Gastrocnemius medialis (tissue), 4 donors: ENCODE measurements at regions not wholly inside any gene's neighbourhood (a gene's known extent, or its start where the extent isn't known, plus 50 kb on each side); places are given as distances from the start of the nearest gene placed in this dataset.

ENCODE experiments used
- POLR2A ChIP-seq, 2 donors: fragments of 450-650 bp; IDR thresholded peaks; one replicate each; pipeline ENCODE4 v1.6.1; 2017; ENCODE audit warnings: antibody characterized with exemption in 2 of 2, mild to moderate bottlenecking in 2 of 2, moderate library complexity in 2 of 2
- TF ChIP-seq, protein P1 (sequence below), 5 experiments: fragments of 450-650 bp in 3 of 5; fragments of 200-600 bp in 2 of 5; sonication (generic) in 2 of 5; IDR thresholded peaks in 4 of 5; conservative IDR thresholded peaks in 1 of 5; 1 replicate in 4 of 5; 2 replicates in 1 of 5; pipeline ENCODE4 v1.5.1; 2016 to 2019; ENCODE audit warnings: antibody characterized with exemption in 5 of 5, mild to moderate bottlenecking in 3 of 5, moderate library complexity in 3 of 5

DNA sequence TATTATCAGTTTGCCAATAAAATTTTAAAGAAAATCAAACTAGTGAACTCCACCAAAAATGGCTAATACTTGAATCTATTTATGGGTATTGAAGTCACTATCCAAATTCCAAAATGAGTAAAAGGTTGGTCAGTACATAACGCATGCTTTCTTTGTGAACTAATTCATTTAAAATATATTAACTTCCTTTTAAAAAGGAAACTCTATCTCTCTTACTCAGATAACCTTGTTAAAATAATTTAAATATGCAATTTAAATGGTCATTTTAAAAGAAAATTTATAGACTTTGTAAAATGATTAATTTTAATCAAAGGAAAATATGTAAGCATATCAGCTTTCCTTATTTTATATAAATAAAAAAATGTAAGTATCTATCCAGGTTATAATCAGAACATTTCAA, 419.4 kb upstream of the ZNF385D start:
- TF ChIP-seq, protein P1, sequence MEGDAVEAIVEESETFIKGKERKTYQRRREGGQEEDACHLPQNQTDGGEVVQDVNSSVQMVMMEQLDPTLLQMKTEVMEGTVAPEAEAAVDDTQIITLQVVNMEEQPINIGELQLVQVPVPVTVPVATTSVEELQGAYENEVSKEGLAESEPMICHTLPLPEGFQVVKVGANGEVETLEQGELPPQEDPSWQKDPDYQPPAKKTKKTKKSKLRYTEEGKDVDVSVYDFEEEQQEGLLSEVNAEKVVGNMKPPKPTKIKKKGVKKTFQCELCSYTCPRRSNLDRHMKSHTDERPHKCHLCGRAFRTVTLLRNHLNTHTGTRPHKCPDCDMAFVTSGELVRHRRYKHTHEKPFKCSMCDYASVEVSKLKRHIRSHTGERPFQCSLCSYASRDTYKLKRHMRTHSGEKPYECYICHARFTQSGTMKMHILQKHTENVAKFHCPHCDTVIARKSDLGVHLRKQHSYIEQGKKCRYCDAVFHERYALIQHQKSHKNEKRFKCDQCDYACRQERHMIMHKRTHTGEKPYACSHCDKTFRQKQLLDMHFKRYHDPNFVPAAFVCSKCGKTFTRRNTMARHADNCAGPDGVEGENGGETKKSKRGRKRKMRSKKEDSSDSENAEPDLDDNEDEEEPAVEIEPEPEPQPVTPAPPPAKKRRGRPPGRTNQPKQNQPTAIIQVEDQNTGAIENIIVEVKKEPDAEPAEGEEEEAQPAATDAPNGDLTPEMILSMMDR (IDR thresholded peaks at IDR 0.05 in 4 of 5, conservative IDR thresholded peaks at IDR 0.05 in 1 of 5) = no peak
- no peak for TF ChIP-seq POLR2A (IDR thresholded peaks at IDR 0.05)
